HG02840 (cell line): ENCODE measurements at regions not wholly inside any gene's neighbourhood (a gene's known extent, or its start where the extent isn't known, plus 50 kb on each side); places are given as distances from the start of the nearest gene placed in this dataset.

ENCODE experiments used
- ATAC-seq: cut with Tn5 transposase; IDR thresholded peaks from one replicate; pipeline ENCODE4 v1.9.1; 2021; ENCODE audit warnings: mild to moderate bottlenecking, moderate library complexity, moderate number of reproducible peaks; ENCODE audit not compliant: unreplicated experiment, low FRiP score

DNA sequence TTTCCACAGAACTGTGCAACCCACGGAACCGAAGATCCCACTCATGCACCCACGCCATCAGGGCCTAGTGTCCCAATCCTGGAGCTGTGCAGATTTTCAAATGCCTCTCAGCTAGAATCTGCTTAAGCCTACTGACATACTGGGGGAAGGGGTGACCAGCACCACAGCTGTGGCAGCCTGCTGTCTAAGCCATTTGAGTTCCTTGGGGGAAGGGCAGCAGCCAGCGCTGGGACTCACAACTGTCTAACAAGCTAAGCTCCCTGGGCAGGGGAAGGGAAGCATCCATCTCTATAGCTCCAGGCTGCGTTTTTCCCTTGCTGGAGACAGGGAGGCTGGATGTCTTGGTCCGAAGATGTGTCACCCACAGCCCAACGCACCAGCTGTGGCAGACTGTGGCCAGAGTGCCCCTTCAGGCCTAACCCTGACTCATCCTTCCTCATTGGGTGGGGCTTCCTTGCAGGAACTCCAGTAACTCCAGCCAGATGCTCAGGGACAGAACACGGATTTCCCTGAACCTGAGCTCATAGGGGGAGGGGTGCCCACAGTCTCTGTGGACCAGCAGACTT lies 194.8 kb downstream of the CHRDL1 start:
- no peak for ATAC-seq

DNA sequence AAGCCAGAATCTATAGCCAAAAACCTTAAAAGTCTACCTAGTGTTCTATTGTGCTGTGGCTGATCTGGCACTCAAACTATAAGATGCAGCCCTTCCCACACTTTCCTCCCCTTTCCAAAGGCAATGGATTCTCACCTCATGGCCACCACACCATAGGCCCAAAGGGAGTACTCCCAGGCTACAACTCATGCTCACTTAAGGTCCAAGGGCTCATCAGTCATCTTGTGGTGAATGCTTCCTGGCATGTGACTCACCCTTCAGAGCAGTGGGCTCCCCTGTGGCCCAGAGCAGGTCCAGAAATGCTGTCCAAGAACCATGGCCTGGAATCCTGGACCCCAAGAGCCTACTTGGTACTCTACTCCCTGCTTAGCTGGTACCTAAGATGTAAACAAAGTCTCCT lies 181.0 kb downstream of the CHRDL1 start:
- no peak for ATAC-seq
